HG02970 (cell line): ENCODE measurements at regions not wholly inside any gene's neighbourhood (a gene's known extent, or its start where the extent isn't known, plus 50 kb on each side); places are given as distances from the start of the nearest gene placed in this dataset.

Experiments
- ATAC-seq: cut with Tn5 transposase; IDR thresholded peaks from one replicate; pipeline ENCODE4 v1.9.1; 2021; ENCODE audit warnings: mild to moderate bottlenecking, moderate library complexity, moderate number of reproducible peaks; ENCODE audit not compliant: unreplicated experiment, low FRiP score

GRCh38 chr11:91404344-91404743, 820.3 kb upstream of the FAT3 start:
- ATAC-seq, result no peak

- no peak for ATAC-seq
Observed at GRCh38 chr11:91397134-91397468, 827.5 kb upstream of the FAT3 start.

- no peak for ATAC-seq
Observed at GRCh38 chr11:91396236-91397133, 828.1 kb upstream of the FAT3 start.

- no peak for ATAC-seq
Observed at GRCh38 chr11:91394727-91395414, 829.7 kb upstream of the FAT3 start.

GRCh38 chr11:91394073-91394726, 830.4 kb upstream of the FAT3 start:
- no peak for ATAC-seq

- ATAC-seq, result no peak
Observed at GRCh38 chr11:91382946-91383345, 841.7 kb upstream of the FAT3 start.

- no peak for ATAC-seq
Observed at GRCh38 chr11:91374794-91375193, 849.8 kb upstream of the FAT3 start.

GRCh38 chr11:91373497-91373896, 851.1 kb upstream of the FAT3 start:
- ATAC-seq, result no peak

GRCh38 chr11:91366816-91367215, 857.8 kb upstream of the FAT3 start:
- ATAC-seq, result no peak

- ATAC-seq, result no peak
Observed at GRCh38 chr11:91365986-91366585, 858.5 kb upstream of the FAT3 start.

GRCh38 chr11:91350931-91351330, 873.7 kb upstream of the FAT3 start:
- no peak for ATAC-seq

GRCh38 chr11:91326751-91327150, 897.9 kb upstream of the FAT3 start:
- ATAC-seq, result no peak

- ATAC-seq, result no peak
Observed at GRCh38 chr11:91326280-91326679, 898.3 kb upstream of the FAT3 start.

GRCh38 chr11:91314521-91314920, 910.1 kb upstream of the FAT3 start:
- ATAC-seq, result no peak

GRCh38 chr11:91312541-91312940, 912.1 kb upstream of the FAT3 start:
- no peak for ATAC-seq

- no peak for ATAC-seq
Observed at GRCh38 chr11:91310085-91310484, 914.5 kb upstream of the FAT3 start.

GRCh38 chr11:91308069-91308468, 916.5 kb upstream of the FAT3 start:
- ATAC-seq, result no peak

GRCh38 chr11:91305402-91305801, 919.2 kb upstream of the FAT3 start:
- ATAC-seq, result no peak

GRCh38 chr11:91303749-91304148, 920.9 kb upstream of the FAT3 start:
- ATAC-seq, result no peak

GRCh38 chr11:91299980-91300379, 924.6 kb upstream of the FAT3 start:
- ATAC-seq, result no peak

GRCh38 chr11:91296629-91297028, 928.0 kb upstream of the FAT3 start:
- no peak for ATAC-seq
